Right cardiac atrium (tissue), 5 donors: ENCODE measurements at regions not wholly inside any gene's neighbourhood (a gene's known extent, or its start where the extent isn't known, plus 50 kb on each side); places are given as distances from the start of the nearest gene placed in this dataset.
"Not testable (repeated sequence)": the region's sequence is repeated elsewhere in the genome, so short reads cannot be mapped to it uniquely, and the experiment has no call there.

Experiments
- ATAC-seq, 2 donors: fragments of 200-7000 bp; cut with Tn5 transposase; one replicate each; pipeline versions ENCODE4 v1.8.0 to v1.9.1; 2020; ENCODE audit warnings: moderate library complexity in 2 of 2, mild to moderate bottlenecking in 1 of 2
- DNase-seq, 3 donors: peaks; one replicate each; pipeline ENCODE4 v3.0.0-alpha.2; 2020
- H3K27ac ChIP-seq: one replicate; pipeline ENCODE4 v1.5.1; 2013; ENCODE audit warnings: mild to moderate bottlenecking, low read length, control low read depth, moderate library complexity
- H3K27me3 ChIP-seq: one replicate; pipeline ENCODE4 v1.6.1; 2013; ENCODE audit not compliant: control insufficient read depth, insufficient read depth
- H3K4me1 ChIP-seq: one replicate; pipeline ENCODE4 v1.6.1; 2013; ENCODE audit warnings: low read length; ENCODE audit not compliant: control insufficient read depth, insufficient read depth
- H3K4me3 ChIP-seq: one replicate; pipeline ENCODE4 v1.5.1; 2013; ENCODE audit warnings: low read length, control low read depth
- H3K9me3 ChIP-seq: one replicate; pipeline ENCODE4 v1.6.1; 2013; ENCODE audit warnings: low read length; ENCODE audit not compliant: control insufficient read depth
- WGBS: extraction: QIAGEN DNeasy Blood & Tissue Kit; methylation state at CpG from one replicate; pipeline ENCODE4 v1.1.7; 2013; 5-methylcytosine and 5-hydroxymethylcytosine counted together
- intact Hi-C, 4 donors: fragments of 100-400 bp; cut with DNase I; formaldehyde crosslinking; loops; one replicate each; pipeline versions ENCODE4 v1.11.0 to v1.14.0; 2022 to 2023
- donor health status: healthy with polysubstance abuse.
- donor health status: DM: no; HTN: yes; CAD: no.
- donor health status: DM: no; HTN: no; CAD: no.
- donor health status: DM: no; HTN: yes; CAD: no; lungs with severe emphysema.
- donor health status: DM: yes; HTN: yes; CAD: no.

DNA sequence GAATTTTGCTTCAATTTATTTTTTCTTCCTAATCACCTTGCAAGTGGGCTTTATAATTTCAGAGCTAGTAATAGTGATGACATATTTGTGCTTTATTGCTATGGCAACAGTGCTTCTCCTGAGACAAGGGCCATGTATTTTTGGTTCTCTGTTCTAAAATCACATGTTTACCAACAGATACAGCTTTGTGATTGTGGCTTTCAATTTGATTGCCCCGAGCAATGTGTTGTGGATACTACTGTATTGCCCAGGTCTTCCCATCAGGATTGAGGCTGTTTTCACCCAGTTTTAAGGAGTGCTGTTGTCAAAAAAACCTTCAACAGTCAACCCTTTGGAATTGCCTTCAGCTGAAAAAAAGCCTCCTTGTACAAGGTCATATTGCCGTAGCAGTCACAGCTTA is 841.4 kb upstream of the VRK2 start:
- DNase-seq (no peak), ATAC-seq (no peak)
- Histone ChIP-seq H3K4me3 (no peak overlapping the region), H3K27me3 (no peaks in the 10 kb centered on the region), H3K4me1 (no peaks in the 10 kb centered on the region), H3K27ac (no peak overlapping the region), H3K9me3 (no peaks in the 10 kb centered on the region)
- WGBS = 85% methylated on average over 2 of the region's 2 CpGs
- intact Hi-C loops = no loop called here

- intact Hi-C loops = no loop called here
- H3K4me3 ChIP-seq = no peak overlapping the region
- no peaks in the 10 kb centered on the region for H3K9me3 ChIP-seq
- H3K27ac ChIP-seq = no peak overlapping the region
- no peaks in the 10 kb centered on the region for H3K27me3 ChIP-seq
- DNase-seq (no peak), ATAC-seq (no peak)
- 67% methylated on average over 1 of the region's 1 CpG for WGBS
- no peaks in the 10 kb centered on the region for H3K4me1 ChIP-seq
These were observed 839.4 kb upstream of the VRK2 start for GRCh38 chr2:57207191-57207590.

DNA sequence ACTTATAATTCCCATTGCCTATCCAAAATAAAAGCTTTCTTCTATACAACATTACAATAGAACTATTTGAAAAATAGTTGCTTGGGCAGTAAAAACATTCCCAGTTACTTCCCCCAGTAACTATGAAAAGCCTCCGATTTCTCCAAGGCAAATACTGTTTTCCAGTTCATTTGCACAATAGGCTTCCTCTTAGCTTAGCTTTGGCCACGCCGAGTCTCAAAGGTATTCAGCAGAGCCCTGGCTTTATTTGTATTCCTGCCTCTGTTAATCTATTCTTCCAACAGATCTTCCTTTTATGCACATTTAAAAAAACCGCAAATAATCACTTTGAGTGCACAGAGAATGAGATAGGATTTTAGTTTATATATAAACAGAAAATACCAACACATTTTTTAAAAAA is 836.8 kb upstream of the VRK2 start:
- no peaks in the 10 kb centered on the region for H3K4me1 ChIP-seq
- intact Hi-C loops = no loop called here
- H3K27me3 ChIP-seq = no peaks in the 10 kb centered on the region
- 78% methylated on average over 4 of the region's 4 CpGs for WGBS
- no peaks in the 10 kb centered on the region for H3K9me3 ChIP-seq
- ATAC-seq (no peak), DNase-seq (no peak)
- no peak overlapping the region for H3K27ac ChIP-seq
- no peak overlapping the region for H3K4me3 ChIP-seq

GRCh38 chr2:57210855-57211254 is 835.8 kb upstream of the VRK2 start:
- no peak for ATAC-seq
- no peaks in the 10 kb centered on the region for H3K4me1 ChIP-seq
- no peaks in the 10 kb centered on the region for H3K27me3 ChIP-seq
- H3K9me3 ChIP-seq = no peaks in the 10 kb centered on the region
- intact Hi-C loops = no loop called here
- H3K4me3 ChIP-seq = no peak overlapping the region
- no peak for DNase-seq
- 86% methylated on average over 4 of the region's 4 CpGs for WGBS
- H3K27ac ChIP-seq = no peak overlapping the region

GRCh38 chr2:57217013-57217412 is 829.6 kb upstream of the VRK2 start:
- Histone ChIP-seq H3K4me3 (no peak overlapping the region), H3K9me3 (no peaks in the 10 kb centered on the region), H3K27ac (no peak overlapping the region), H3K27me3 (no peaks in the 10 kb centered on the region), H3K4me1 (no peaks in the 10 kb centered on the region)
- intact Hi-C loops = no loop called here
- no peak for DNase-seq
- ATAC-seq = peak in 1 of 2 donors; percentile 31
- 87% methylated on average over 2 of the region's 2 CpGs for WGBS

GRCh38 chr2:57218206-57218605 is 828.4 kb upstream of the VRK2 start:
- H3K27ac ChIP-seq = no peak overlapping the region
- H3K27me3 ChIP-seq = no peaks in the 10 kb centered on the region
- DNase-seq (peak in 1 of 3 donors; percentile 25), ATAC-seq (peak in 1 of 2 donors; percentile 40)
- WGBS = 64% methylated on average over 2 of the region's 2 CpGs
- H3K4me1 ChIP-seq = no peaks in the 10 kb centered on the region
- intact Hi-C loops = no loop called here
- H3K9me3 ChIP-seq = no peaks in the 10 kb centered on the region
- no peak overlapping the region for H3K4me3 ChIP-seq

GRCh38 chr2:57229706-57230105 is 816.9 kb upstream of the VRK2 start:
- ATAC-seq, H3K9me3 ChIP-seq, H3K4me3 ChIP-seq, H3K4me1 ChIP-seq, intact Hi-C loops, DNase-seq, H3K27ac ChIP-seq, H3K27me3 ChIP-seq: not testable (repeated sequence)
- 90% methylated on average over 12 of the region's 12 CpGs for WGBS

DNA sequence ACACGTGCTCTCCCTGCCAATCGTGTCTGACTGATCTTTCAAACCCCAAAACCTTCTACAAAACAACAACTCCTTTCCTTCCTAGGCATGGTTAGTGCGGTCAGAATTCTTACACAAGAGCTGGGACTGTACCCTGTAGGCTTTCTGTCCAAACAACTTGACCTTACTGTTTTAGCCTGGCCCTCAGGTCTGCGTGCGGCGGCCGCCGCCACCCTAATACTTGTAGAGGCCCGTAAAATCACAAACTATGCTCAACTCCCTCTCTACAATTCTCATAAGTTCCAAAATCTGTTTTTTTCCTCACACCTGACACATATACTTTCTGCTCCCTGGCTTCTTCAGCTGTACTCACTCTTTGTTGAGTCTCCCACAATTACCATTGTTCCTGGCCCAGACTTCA is 814.3 kb upstream of the VRK2 start:
- H3K27me3 ChIP-seq, ATAC-seq, H3K27ac ChIP-seq, H3K9me3 ChIP-seq, intact Hi-C loops, DNase-seq, H3K4me3 ChIP-seq, H3K4me1 ChIP-seq: not testable (repeated sequence)
- 87% methylated on average over 9 of the region's 9 CpGs for WGBS

- H3K4me1 ChIP-seq, H3K27ac ChIP-seq, H3K9me3 ChIP-seq, intact Hi-C loops, H3K4me3 ChIP-seq, DNase-seq, ATAC-seq, H3K27me3 ChIP-seq: not testable (repeated sequence)
- 46% methylated on average over 3 of the region's 3 CpGs for WGBS
These were observed 795.1 kb upstream of the VRK2 start for GRCh38 chr2:57251495-57251894.

- intact Hi-C loops, H3K27ac ChIP-seq, H3K4me3 ChIP-seq, H3K4me1 ChIP-seq, ATAC-seq, H3K27me3 ChIP-seq, H3K9me3 ChIP-seq: not testable (repeated sequence)
- peak in 1 of 3 donors; percentile 26 for DNase-seq
- WGBS = 78% methylated on average over 9 of the region's 9 CpGs
These were observed 770.2 kb upstream of the VRK2 start for GRCh38 chr2:57276408-57276807.

DNA sequence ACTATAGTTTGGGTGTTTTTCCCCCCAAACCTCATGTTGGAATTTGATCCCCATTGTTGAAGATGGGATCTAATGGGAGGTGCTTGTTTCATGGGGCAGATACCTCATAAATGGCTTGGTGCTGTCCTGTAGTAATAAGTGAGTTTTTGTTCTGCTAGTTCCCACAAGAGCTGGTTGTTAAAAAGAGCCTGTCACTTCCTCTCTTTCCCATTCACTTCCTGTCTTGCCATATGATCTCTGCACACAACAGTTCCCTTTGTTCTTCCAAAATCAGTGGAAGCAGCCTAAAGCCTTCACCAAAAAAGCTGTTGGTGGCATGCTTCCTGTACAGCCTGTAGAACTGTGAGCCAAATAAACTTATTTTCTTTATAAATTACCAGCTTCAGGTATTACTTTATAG is 768.2 kb upstream of the VRK2 start:
- intact Hi-C loops = no loop called here
- Histone ChIP-seq H3K27me3 (no peaks in the 10 kb centered on the region), H3K4me1 (no peaks in the 10 kb centered on the region), H3K27ac (no peak overlapping the region), H3K9me3 (no peaks in the 10 kb centered on the region), H3K4me3 (no peak overlapping the region)
- DNase-seq = no peak
- no peak for ATAC-seq

GRCh38 chr2:57291209-57291608 is 755.4 kb upstream of the VRK2 start:
- intact Hi-C loops = no loop called here
- WGBS = 47% methylated on average over 2 of the region's 2 CpGs
- H3K27me3 ChIP-seq = no peaks in the 10 kb centered on the region
- no peaks in the 10 kb centered on the region for H3K4me1 ChIP-seq
- H3K4me3 ChIP-seq = no peak overlapping the region
- no peaks in the 10 kb centered on the region for H3K9me3 ChIP-seq
- H3K27ac ChIP-seq = no peak overlapping the region
- ATAC-seq (no peak), DNase-seq (no peak)
